Esophagus squamous epithelium (tissue), 4 donors: ENCODE measurements at regions not wholly inside any gene's neighbourhood (a gene's known extent, or its start where the extent isn't known, plus 50 kb on each side); places are given as distances from the start of the nearest gene placed in this dataset.

Source experiments
- POLR2A ChIP-seq, 4 donors: fragments of 450-650 bp; IDR thresholded peaks; one replicate each; pipeline ENCODE4 v1.6.1; 2017; ENCODE audit warnings: antibody characterized with exemption in 4 of 4, mild to moderate bottlenecking in 4 of 4, moderate library complexity in 3 of 4
- TF ChIP-seq, protein P1 (sequence below), 6 experiments: fragments of 450-650 bp in 4 of 6; fragments of 200-600 bp in 2 of 6; sonication (generic) in 2 of 6; IDR thresholded peaks; one replicate each; pipeline ENCODE4 v1.5.1; 2016 to 2019; ENCODE audit warnings: antibody characterized with exemption in 6 of 6, mild to moderate bottlenecking in 4 of 6, moderate library complexity in 4 of 6

DNA sequence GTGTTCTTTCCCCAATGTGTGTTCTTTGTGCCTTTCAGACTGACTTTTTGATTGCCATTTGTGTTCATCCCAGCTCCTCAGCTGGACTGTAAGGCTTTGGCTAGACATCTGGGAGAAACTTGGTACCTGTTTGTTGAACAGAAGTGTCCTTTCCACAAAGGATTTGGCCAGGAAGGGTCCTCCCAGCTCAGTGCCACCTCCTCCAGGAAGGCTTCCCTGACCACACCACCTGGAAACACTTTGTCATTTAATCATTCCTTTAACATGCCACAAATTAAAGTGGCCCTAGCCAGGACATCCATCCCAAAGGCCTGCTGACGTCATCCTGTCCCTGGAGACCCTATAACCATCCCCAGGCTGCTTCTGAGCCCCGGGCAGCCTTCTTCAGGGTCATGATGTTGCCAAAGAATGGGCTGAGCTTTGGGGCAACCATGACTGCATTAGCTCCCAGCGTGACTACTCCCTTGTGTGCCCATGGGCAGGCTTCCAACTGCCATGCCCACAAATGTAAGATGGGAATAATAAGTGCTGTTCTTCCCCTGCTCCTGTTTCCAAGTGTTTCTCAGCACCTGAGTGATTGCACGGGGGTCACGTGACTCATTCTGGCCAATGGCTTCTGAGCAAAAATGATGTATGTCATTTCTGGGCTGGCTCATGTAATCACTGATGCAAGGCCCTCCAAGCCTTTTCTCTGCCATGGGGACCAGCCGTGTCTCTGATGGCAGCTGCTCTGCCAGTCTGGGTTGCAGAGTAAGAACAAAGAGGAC, 112.5 kb upstream of the SMAD3 start:
- TF ChIP-seq, protein P1, sequence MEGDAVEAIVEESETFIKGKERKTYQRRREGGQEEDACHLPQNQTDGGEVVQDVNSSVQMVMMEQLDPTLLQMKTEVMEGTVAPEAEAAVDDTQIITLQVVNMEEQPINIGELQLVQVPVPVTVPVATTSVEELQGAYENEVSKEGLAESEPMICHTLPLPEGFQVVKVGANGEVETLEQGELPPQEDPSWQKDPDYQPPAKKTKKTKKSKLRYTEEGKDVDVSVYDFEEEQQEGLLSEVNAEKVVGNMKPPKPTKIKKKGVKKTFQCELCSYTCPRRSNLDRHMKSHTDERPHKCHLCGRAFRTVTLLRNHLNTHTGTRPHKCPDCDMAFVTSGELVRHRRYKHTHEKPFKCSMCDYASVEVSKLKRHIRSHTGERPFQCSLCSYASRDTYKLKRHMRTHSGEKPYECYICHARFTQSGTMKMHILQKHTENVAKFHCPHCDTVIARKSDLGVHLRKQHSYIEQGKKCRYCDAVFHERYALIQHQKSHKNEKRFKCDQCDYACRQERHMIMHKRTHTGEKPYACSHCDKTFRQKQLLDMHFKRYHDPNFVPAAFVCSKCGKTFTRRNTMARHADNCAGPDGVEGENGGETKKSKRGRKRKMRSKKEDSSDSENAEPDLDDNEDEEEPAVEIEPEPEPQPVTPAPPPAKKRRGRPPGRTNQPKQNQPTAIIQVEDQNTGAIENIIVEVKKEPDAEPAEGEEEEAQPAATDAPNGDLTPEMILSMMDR (IDR thresholded peaks at IDR 0.05) = no peak
- TF ChIP-seq POLR2A (IDR thresholded peaks at IDR 0.05) = no peak
